Stimulated activated effector memory CD8-positive, alpha-beta T cell treated with anti-CD3 and anti-CD28 coated beads, Interleukin-12 subunit alpha, Interleukin-12 subunit beta, amount 100 ng/mL, for 72 hours (primary cell): ENCODE measurements at regions not wholly inside any gene's neighbourhood (a gene's known extent, or its start where the extent isn't known, plus 50 kb on each side); places are given as distances from the start of the nearest gene placed in this dataset.
"Not testable (repeated sequence)": the region's sequence is repeated elsewhere in the genome, so short reads cannot be mapped to it uniquely, and the experiment has no call there.

Experiments
- ATAC-seq: fragments of 150-1000 bp; cut with Tn5 transposase; 2 replicates; pipeline ENCODE4 v1.10.0; 2021
- DNase-seq, 2 donors: peaks; one replicate each; pipeline ENCODE4 v3.0.0; 2021 to 2022; ENCODE audit warnings: low spot score in 2 of 2
- H3K27ac Mint-ChIP-seq: one replicate; pipeline ENCODE4 v1.8.0; 2022; ENCODE audit warnings: mild to moderate bottlenecking, mixed read lengths
- H3K36me3 Mint-ChIP-seq: one replicate; pipeline ENCODE4 v1.8.0; 2022; ENCODE audit warnings: mild to moderate bottlenecking, mixed read lengths
- H3K4me1 Mint-ChIP-seq: one replicate; pipeline ENCODE4 v1.8.0; 2022; ENCODE audit warnings: mixed read lengths
- H3K4me3 Mint-ChIP-seq: one replicate; pipeline ENCODE4 v1.8.0; 2022; ENCODE audit warnings: mild to moderate bottlenecking, mixed read lengths
- H3K9me3 Mint-ChIP-seq: one replicate; pipeline ENCODE4 v1.8.0; 2022; ENCODE audit warnings: mixed read lengths

- not testable (repeated sequence) for H3K4me3 Mint-ChIP-seq, H3K36me3 Mint-ChIP-seq, H3K27ac Mint-ChIP-seq, H3K4me1 Mint-ChIP-seq, H3K9me3 Mint-ChIP-seq
- DNase-seq (peak in 1 of 2 donors; percentile 15), ATAC-seq (peak; percentile 5)
Observed at GRCh38 chr12:131447636-131448035, 263.3 kb upstream of the SFSWAP start.

GRCh38 chr12:131448254-131448795 lies 262.6 kb upstream of the SFSWAP start:
- H3K27ac Mint-ChIP-seq = no peak overlapping the region
- H3K4me3 Mint-ChIP-seq = no peak overlapping the region
- no peaks in the 10 kb centered on the region for H3K36me3 Mint-ChIP-seq
- no peak for ATAC-seq
- no peaks in the 10 kb centered on the region for H3K4me1 Mint-ChIP-seq
- no peaks in the 10 kb centered on the region for H3K9me3 Mint-ChIP-seq
- peak in 1 of 2 donors; percentile 34 for DNase-seq

GRCh38 chr12:131449027-131449426 lies 261.9 kb upstream of the SFSWAP start:
- H3K36me3 Mint-ChIP-seq = no peaks in the 10 kb centered on the region
- H3K27ac Mint-ChIP-seq = no peak overlapping the region
- no peaks in the 10 kb centered on the region for H3K9me3 Mint-ChIP-seq
- no peak overlapping the region for H3K4me3 Mint-ChIP-seq
- no peak for DNase-seq
- no peak for ATAC-seq
- H3K4me1 Mint-ChIP-seq = no peaks in the 10 kb centered on the region

- Mint-ChIP-seq H3K9me3 (no peaks in the 10 kb centered on the region), H3K4me3 (no peak overlapping the region), H3K36me3 (no peaks in the 10 kb centered on the region), H3K27ac (no peak overlapping the region), H3K4me1 (no peaks in the 10 kb centered on the region)
- DNase-seq (peak in 1 of 2 donors; percentile 48), ATAC-seq (peak; percentile 55)
Observed at GRCh38 chr12:131452444-131452860, 258.4 kb upstream of the SFSWAP start.

GRCh38 chr12:131454418-131455217 lies 256.3 kb upstream of the SFSWAP start:
- no peaks in the 10 kb centered on the region for H3K9me3 Mint-ChIP-seq
- no peak overlapping the region for H3K27ac Mint-ChIP-seq
- ATAC-seq (peak; percentile 68), DNase-seq (peak in 1 of 2 donors; percentile 46)
- no peak overlapping the region for H3K4me3 Mint-ChIP-seq
- H3K4me1 Mint-ChIP-seq = no peaks in the 10 kb centered on the region
- H3K36me3 Mint-ChIP-seq = no peaks in the 10 kb centered on the region

GRCh38 chr12:131455218-131455506 lies 255.7 kb upstream of the SFSWAP start:
- Mint-ChIP-seq H3K4me3 (no peak overlapping the region), H3K4me1 (no peaks in the 10 kb centered on the region), H3K27ac (no peak overlapping the region), H3K9me3 (no peaks in the 10 kb centered on the region), H3K36me3 (no peaks in the 10 kb centered on the region)
- ATAC-seq = no peak
- DNase-seq = no peak

- ATAC-seq = no peak
- no peak for DNase-seq
- Mint-ChIP-seq H3K4me3 (no peak overlapping the region), H3K27ac (no peak overlapping the region), H3K9me3 (no peaks in the 10 kb centered on the region), H3K4me1 (no peaks in the 10 kb centered on the region), H3K36me3 (no peaks in the 10 kb centered on the region)
Observed at GRCh38 chr12:131455581-131456110, 255.2 kb upstream of the SFSWAP start.

GRCh38 chr12:131456301-131457027 lies 254.4 kb upstream of the SFSWAP start:
- Mint-ChIP-seq H3K4me1 (no peaks in the 10 kb centered on the region), H3K4me3 (no peak overlapping the region), H3K36me3 (no peaks in the 10 kb centered on the region), H3K9me3 (no peaks in the 10 kb centered on the region), H3K27ac (no peak overlapping the region)
- DNase-seq (peak in 1 of 2 donors; percentile 33), ATAC-seq (no peak)

- DNase-seq (peak in 1 of 2 donors; percentile 26), ATAC-seq (no peak)
- no peak overlapping the region for H3K27ac Mint-ChIP-seq
- no peak overlapping the region for H3K4me3 Mint-ChIP-seq
- H3K4me1 Mint-ChIP-seq = no peaks in the 10 kb centered on the region
- no peaks in the 10 kb centered on the region for H3K9me3 Mint-ChIP-seq
- H3K36me3 Mint-ChIP-seq = no peaks in the 10 kb centered on the region
Observed at GRCh38 chr12:131457028-131457310, 253.9 kb upstream of the SFSWAP start.

- no peak for ATAC-seq
- Mint-ChIP-seq H3K9me3 (no peaks in the 10 kb centered on the region), H3K36me3 (no peaks in the 10 kb centered on the region), H3K27ac (no peak overlapping the region), H3K4me3 (no peak overlapping the region), H3K4me1 (no peaks in the 10 kb centered on the region)
- DNase-seq = no peak
Observed at GRCh38 chr12:131457331-131458047, 253.4 kb upstream of the SFSWAP start.

- DNase-seq (no peak), ATAC-seq (no peak)
- H3K4me1 Mint-ChIP-seq = no peaks in the 10 kb centered on the region
- H3K4me3 Mint-ChIP-seq = no peak overlapping the region
- H3K9me3 Mint-ChIP-seq = no peaks in the 10 kb centered on the region
- H3K36me3 Mint-ChIP-seq = no peaks in the 10 kb centered on the region
- H3K27ac Mint-ChIP-seq = no peak overlapping the region
Observed at GRCh38 chr12:131458048-131458374, 252.9 kb upstream of the SFSWAP start.

GRCh38 chr12:131458931-131459772 lies 251.7 kb upstream of the SFSWAP start:
- Mint-ChIP-seq H3K36me3 (no peaks in the 10 kb centered on the region), H3K27ac (no peak overlapping the region), H3K4me3 (no peak overlapping the region)

GRCh38 chr12:131459773-131460365 lies 251.0 kb upstream of the SFSWAP start:
- Mint-ChIP-seq H3K27ac (no peak overlapping the region), H3K4me1 (no peaks in the 10 kb centered on the region), H3K36me3 (no peaks in the 10 kb centered on the region), H3K9me3 (no peaks in the 10 kb centered on the region), H3K4me3 (no peak overlapping the region)
- DNase-seq = no peak
- no peak for ATAC-seq

More at GRCh38 chr12:131458931-131459772, 251.7 kb upstream of the SFSWAP start:
- no peak for ATAC-seq
- Mint-ChIP-seq H3K9me3 (no peaks in the 10 kb centered on the region), H3K4me1 (no peaks in the 10 kb centered on the region)
- DNase-seq = no peak

- H3K36me3 Mint-ChIP-seq = no peaks in the 10 kb centered on the region
- no peak for ATAC-seq
- no peaks in the 10 kb centered on the region for H3K9me3 Mint-ChIP-seq
Observed at GRCh38 chr12:131460520-131460919, 250.4 kb upstream of the SFSWAP start.

More at GRCh38 chr12:131460520-131460919, 250.4 kb upstream of the SFSWAP start:
- Mint-ChIP-seq H3K27ac (no peak overlapping the region), H3K4me3 (no peak overlapping the region), H3K4me1 (no peaks in the 10 kb centered on the region)
- no peak for DNase-seq
